H1 (cell line): ENCODE measurements at regions not wholly inside any gene's neighbourhood (a gene's known extent, or its start where the extent isn't known, plus 50 kb on each side); places are given as distances from the start of the nearest gene placed in this dataset.

Source experiments
- JUND ChIP-seq: IDR thresholded peaks from 2 replicates; pipeline ENCODE4 v1.6.1; 2011; ENCODE audit warnings: mild to moderate bottlenecking, improper control_type of control experiment, low read length
- KDM5A ChIP-seq: fragments of 200-600 bp; IDR thresholded peaks from 2 replicates; pipeline ENCODE4 v1.7.1; 2012; ENCODE audit warnings: mild to moderate bottlenecking, low read length, inconsistent platforms, mixed read lengths
- TAF1 ChIP-seq: IDR thresholded peaks from 2 replicates; pipeline ENCODE4 v1.6.1; 2011; ENCODE audit warnings: mild to moderate bottlenecking, low read depth, low read length

- TF ChIP-seq JUND (no peak), KDM5A (no peak), TAF1 (no peak)
Measured at GRCh38 chr17:52537421-52537820, 378.9 kb upstream of the CA10 start (continued).
